Fibroblast of skin of left biceps (primary cell): ENCODE measurements at regions not wholly inside any gene's neighbourhood (a gene's known extent, or its start where the extent isn't known, plus 50 kb on each side); places are given as distances from the start of the nearest gene placed in this dataset.

Experiments
- DNase-seq, 2 experiments: peaks; one replicate each; pipeline ENCODE4 v3.0.0-alpha.2; 2013; ENCODE audit warnings: low read depth in 2 of 2

DNA sequence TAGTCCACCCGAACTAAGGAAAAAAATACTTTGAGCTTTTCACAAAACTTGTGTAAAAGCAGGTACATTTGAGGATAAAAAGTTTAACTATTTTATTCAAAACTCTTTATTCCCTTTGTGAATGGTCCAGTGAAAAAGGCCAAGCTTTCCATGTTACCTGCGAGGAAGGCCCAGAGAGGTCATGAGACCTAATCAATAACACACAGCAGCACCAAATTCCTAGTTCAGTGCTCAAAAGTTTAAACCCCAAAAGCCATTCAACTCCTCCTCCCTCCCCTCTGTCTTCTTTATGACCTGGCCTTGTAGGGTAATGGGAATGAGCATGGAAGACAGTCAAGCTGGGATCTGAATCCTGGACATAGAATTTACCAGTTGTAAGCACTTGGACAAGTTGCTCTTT lies 151.9 kb upstream of the FGGY start:
- no peak for DNase-seq

DNA sequence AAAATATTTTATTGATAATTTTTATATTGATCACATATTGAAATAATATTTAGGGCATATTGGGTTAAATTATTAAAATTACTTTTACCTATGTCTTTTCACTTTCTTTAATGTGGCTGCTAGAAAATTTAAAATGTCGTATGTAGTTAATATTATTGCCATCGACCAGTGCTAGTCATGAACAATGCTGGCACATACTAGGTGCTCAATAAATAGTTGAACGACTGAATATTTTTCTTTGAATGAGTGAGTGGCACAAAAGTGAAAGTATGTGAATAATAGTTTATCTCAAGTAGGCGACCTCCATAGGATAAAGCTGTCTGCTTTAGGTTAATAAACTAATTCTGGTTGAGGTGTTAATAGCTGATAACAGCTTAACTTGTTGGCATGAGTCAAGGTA lies 150.8 kb upstream of the FGGY start:
- no peak for DNase-seq

DNA sequence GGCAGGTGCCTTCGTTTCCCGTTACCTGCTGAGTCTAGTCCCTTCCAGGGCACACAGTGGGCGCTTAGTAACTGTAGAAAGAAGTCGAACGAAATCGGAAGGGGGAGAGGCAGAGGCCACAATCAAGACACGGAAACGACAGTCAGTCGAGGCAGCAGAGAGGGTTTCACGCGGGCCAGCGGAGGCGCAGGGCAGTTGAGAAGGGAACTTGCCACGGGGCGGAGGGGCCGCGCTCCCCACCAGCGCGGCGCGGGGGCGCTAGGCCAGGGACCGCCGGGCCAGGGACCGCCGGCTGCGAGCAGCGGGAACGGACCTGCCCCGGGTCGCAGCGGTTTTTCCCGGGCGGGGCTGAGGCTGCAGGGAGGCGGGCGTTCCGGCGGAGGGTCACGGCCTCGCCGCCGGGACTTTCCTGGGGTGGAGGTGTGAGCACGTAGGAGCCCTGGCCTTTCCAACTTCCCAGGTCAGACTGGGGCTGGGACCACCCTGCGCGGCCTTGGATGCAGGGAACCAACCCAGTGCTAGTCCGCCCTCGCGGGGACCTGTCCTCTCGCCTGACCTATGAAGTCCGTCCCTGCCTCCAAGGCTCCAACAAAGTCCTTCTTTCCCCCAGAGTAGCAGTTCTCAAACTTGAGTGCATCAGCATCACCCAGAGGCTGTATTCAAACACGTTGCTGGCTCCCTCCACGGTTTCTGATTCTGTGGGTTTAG lies 150.1 kb upstream of the FGGY start:
- DNase-seq, result no peak

DNA sequence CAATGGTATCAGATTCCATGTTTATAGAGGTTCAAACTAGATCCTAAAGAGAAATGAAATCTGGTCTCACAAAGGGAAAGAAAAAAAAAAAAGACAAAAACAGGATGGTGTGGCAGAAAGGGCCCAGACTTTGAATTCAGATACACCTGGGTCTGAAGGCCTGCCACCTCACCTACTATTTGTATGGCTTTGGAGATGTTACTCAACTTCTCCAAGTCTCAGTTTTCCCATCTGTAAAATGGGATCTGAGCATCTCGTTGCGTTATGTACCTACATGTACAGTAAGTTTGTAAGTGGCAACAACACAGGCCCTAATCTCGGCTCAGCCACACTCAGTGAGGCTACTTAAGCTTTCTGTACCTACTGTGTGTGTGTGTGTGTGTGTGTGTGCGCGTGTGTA lies 147.5 kb upstream of the FGGY start:
- no peak for DNase-seq

DNA sequence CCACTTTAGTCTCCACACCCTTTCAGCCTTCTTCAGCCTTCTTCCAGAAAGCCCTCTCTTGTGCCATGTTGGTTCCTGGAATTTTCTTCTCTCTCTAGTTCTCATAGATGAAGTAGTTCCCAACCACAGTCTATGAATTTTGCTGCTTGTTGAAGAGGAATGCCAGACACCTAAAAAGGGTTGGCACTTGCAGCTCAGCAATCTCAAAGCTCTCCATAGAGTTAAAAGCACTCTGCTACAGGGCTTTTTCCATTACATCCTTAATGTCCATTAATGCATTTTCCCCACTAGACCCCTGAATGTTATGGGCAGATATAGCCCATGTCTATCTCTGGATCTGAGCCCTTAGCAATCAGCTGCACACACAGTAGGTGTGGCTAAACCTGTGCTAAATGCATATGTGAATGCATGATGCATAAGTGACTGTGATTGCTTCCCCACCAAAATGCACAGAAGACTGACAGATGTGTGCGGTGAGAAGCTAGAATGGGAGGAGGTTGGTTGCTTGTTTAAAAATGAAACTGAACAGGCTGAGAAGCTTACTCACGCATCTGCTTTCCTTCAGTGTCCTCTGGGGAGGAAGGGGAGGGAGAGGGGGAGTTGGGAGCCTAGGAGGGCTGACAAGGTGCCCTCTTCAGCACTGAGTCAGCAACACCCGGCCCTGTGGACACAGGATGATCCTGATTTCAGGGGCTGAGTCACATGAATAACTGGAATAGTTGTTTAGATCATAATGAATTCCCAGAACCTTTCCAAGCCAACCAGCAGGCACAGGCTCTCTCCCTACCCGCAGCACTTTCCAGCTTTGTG lies 146.1 kb upstream of the FGGY start:
- peak; percentile 99 for DNase-seq

DNA sequence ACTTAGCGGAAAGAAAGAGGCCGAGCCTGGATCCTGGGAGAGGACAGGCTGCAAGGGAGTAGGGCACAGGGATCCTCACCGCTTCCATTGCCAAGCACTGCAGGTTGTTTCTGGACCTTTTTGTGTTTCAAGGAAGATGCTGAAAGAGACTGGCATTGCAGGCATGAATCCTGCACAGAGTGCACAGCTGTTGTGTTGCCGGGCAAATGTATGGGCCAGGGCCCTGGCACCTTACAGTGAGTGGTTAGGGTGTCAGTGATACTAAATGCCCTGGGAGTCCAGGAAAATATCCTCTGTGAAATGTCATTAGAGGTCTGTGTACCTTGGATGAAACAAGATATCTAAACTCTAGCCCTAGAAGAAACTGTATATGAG lies 145.5 kb upstream of the FGGY start:
- no peak for DNase-seq

DNA sequence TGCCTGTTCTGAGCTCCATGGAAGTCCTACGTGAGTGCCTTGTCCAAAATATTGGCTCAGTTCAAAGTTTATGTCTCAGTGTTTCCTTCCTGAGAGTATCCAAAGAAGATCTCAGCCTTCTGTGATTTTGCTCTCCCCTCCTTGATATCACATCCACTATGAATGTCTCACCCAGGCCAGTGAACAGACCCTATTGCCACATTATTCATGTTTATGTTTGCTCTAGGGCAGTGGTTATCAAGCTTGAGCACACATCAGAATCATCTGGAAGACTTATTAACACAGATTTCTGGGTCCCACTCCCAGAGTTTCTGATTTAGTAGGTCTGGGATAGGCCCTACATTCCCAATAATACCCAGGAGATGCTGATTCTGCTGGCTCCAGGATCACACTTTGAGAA lies 145.0 kb upstream of the FGGY start:
- no peak for DNase-seq

DNA sequence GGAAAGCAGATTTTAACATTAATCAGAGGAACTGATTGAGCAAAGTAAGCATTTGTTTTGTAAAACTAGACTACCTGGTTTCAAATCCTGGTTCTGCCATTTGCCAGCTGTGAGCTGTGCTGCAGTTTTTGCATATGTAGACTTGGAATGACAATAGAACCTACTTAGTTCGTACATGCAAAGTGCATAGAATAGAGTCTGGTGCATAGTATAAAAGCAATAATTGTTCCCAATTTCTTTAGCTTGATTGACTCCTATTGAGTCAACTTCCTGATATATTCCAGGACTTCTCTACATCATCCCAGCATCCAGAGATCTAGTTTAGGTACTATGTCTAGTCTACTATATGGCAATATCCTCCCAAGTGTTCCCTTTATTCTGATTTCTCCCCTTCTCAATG lies 144.4 kb upstream of the FGGY start:
- DNase-seq, result no peak

DNA sequence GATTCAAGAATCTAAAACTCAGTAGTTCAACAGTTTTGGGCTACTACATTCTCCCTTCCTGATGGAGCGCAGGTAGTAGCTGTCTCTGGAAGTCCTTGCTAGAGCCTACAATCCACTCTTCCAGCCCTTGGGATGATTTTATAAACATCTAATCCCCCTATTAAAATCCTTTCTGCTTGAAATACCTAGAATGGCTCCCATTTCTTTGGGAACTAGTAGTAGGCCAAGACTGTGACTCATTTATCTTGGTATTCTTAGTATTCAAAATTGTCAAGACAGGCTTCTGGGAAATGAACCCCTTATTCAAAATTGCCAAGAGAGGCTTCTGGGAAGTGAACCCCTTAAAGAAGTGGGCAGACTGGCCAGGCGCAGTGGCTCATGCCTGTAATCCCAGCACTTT lies 142.5 kb upstream of the FGGY start:
- no peak for DNase-seq

DNA sequence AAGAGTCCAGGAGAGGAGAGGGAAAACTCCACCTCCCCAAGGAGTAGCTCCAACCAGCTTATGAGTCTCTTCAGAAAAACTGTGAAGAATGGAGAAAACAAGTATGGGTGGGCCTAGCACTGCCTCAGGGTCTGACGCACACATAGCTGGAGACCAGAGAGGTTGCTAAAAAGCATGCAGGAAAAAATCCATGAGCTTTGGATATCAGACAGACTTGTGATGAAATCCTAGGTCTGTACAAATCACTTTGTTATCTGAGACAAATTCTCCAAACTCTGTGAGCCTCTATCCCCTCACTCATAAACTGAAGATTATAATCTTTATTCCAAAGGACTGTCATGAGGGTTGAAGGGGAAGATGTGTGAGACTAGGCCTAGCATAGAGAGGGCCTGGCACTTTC lies 141.5 kb upstream of the FGGY start:
- no peak for DNase-seq

DNA sequence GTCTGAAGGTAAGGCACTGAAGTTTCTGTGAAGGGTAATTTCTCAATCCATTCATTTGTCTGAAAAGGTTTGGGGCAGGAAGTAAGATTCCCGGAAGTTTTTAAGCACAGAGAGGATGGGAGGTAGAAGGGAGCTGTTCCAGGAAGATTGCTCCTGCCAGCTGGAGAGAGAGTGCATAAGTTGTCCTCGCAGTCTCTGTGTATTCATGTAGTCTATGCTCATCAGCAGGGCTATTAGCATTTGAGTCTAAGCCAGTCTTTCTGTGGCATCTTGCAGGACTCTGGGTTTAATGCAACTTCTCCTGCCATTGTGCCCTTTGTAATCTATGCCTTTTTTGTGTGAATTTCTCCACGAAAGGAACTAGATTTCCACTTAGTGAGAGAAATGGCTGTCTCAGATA lies 140.8 kb upstream of the FGGY start:
- no peak for DNase-seq

DNA sequence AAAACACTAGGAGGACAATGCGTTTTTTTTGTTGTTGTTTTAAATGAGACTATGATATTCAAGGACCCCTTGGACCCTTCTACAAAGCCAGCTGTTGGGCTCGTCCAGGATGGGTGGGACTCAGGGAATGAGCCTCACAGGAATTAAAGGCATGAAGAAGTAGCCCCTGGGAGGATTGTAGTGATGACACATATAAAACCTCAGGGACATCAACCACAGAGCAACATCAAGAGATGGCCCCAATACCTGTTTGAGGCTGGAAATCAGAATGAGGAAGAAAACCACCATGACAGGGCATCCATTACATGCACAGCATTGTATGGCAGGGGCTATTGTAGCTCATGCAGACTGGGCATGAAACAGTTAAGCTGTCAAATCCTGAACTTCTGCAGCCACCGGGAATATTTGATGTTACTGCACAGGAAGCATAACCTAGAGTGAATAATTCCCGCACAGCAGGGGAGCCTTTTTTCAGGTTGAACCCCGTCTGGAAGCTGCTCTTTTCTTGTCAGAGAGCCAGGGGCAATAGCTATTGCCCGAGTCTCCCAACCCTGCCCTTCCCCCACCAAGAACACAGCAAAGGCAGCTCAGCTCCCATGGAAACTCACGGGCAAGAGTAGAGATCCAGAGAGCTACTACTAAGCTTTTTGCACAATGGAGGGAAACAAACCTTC lies 140.2 kb upstream of the FGGY start:
- peak; percentile 71 for DNase-seq

DNA sequence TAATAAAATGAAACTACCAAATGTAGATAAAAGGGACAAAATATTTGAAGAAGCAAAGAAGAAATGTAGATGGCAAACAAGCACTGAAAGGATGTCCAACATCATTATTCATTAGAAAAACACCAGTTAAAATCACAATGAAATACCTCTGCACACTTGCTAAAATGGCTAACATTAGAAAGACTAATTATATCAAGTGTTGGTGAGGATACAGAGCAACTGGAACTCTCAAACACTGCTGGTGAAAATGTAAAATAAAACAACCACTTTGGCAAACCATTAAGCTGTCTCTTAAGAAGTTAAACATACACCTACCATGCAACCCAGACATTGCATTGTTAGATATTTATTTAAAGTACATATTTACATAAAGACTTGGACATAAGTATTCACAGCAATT lies 138.6 kb upstream of the FGGY start:
- DNase-seq, result no peak

DNA sequence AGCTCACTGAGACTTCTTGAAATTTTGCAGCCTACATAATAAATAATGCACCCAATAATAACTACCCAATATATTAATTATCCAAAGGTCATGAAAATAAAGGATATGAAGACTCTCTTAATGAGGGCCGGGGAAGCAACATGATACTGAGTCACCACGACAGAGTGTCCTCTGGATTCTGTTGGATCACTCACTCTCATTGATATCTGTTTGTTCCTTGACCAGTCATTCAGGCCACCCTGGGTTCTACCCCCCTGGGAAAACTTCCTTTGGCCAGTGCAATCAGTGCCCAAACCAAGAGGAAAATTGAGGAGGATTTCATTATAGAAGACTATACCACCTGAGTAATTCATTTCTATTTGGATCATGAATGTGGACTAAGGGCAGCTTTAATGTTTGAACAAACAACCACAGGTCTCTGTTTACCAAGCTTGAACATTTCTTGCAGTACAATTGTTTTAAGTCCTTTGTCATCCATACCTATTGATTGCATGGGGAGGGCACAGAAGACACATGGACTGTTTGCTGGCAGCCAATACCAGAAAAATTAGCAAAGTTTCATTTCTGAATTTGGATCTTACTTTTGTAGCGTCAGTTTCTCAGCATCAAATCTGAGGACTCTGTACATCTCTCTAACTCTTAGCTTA lies 137.2 kb upstream of the FGGY start:
- DNase-seq, result no peak

DNA sequence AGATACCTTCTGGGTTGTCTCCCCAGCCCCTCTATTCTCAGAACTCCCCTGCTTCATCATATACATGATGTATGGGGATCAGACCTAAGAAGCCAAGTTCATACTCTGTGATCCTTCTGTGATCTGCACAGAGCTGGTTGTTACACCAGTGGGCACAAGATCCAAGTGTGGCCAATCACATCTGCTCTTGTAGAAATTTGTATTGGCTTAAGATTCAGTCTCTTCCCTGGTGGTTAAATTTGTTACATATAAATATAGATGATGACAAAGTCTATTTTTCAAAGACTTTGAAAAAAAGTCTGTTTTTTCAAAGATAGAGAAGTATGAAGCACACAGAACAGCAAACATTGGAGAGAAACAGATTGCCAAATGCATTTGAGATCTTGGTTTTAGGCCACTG lies 135.8 kb upstream of the FGGY start:
- DNase-seq, result no peak

DNA sequence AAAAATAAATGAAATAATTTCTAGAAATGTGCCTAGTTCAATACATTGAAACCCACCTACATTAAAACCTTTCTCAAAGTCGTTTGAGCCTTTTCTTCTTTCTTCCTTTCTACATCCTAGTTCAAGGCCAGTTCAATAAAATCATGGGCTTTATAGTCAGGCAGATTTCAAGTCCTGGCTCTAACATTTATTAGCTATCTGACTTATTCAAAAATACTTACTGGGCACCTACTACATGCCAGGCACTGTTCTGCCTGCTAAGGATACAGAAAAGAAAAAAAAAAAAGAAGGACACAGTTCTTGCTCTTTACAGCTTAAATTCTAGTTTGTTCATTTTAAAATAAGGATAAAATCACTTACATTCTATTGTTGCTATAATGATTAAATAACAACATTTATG lies 134.2 kb upstream of the FGGY start:
- DNase-seq, result no peak

DNA sequence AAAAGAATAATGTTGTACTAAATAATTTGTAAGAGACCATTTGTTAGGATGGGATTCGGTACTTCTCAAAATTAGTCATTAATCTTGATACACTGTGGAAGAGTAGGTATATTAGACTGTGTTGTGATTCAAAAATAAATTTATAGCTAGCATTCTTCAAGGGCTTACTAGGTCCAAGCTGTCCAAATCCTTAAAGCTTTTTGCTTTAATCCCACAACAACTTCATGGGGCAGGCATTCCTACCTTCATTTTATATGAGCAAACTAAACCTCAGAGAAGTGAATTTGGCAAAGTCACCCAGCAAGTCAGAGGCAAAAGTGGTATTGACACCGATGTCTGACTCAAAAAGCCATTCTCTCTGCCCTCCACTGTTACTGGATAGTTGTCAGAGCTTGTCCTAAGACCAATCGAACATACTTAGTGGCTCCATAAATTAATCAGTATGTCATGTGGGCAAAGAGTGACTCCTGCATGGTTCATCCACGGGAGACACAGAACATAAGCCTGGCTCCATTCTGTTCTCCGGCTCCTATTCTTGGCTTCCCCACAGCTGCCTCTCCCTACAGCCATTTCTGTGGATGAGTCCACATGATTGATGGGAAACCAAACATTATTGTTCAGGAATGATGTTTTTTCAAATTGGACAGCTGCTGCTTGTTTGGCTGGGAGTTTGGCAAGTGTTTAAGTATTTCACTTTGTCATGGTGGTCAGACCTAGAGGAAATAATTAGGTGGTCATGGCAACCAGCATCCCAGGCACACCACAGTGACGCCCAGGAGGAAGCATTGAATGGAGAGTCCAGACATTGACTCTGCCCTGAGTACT lies 133.4 kb upstream of the FGGY start:
- peak; percentile 84 to 87 for DNase-seq

DNA sequence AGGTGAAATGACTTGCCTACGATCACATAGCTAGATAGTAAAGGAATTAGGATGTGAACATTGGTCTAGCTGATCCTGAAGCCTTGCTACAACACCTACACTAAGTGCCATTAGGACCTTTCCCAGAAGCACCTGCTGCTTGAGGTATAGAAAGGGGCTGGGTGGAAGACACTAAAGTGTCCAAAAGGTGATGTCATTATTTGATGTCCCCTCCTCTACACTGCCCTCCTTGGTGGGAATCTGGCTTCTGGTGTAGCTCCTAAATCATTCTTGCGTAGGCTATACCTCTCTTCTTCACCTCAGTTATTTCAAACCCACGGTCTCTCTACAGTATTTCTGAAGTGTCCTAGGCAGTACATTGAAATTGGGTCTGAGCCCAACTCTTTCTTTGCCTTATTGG lies 132.5 kb upstream of the FGGY start:
- DNase-seq, result no peak

DNA sequence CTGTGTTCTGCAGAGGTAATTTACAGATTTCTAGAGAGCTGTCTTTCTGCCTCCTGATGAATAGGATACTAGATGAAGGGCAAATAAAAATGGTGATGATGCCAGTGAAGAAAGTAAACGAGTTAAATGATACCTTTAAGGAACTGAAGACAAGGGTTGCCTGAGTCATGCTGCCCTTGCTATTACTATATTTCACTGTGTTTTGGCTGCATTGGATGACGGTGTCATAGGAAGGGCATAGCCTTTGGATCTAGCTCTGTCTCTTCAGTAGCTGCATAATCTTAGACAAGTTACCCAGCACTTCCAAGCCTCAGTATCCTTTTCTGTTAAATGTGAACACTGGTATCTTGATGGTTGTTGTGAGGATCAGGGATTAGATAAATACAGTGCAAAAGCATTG lies 131.5 kb upstream of the FGGY start:
- no peak for DNase-seq

DNA sequence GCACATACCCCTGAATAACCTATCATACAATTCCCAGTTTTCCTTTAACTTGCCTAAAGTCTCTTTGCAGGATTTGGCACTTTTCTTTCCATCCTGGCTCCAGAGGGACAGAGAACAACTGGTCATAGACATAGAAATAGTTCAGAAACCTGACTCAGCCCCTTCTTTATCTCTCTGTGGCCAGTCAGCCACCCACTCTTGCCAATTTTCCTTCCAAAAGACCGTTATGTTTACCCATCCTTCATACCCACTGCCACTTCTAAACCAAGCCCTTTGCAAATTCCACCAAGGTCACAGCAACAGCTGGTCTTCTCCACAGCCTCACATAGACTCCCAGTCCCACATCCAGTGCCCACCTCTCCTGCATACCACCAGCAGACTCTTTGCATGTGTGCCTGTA lies 127.2 kb upstream of the FGGY start:
- no peak for DNase-seq

DNA sequence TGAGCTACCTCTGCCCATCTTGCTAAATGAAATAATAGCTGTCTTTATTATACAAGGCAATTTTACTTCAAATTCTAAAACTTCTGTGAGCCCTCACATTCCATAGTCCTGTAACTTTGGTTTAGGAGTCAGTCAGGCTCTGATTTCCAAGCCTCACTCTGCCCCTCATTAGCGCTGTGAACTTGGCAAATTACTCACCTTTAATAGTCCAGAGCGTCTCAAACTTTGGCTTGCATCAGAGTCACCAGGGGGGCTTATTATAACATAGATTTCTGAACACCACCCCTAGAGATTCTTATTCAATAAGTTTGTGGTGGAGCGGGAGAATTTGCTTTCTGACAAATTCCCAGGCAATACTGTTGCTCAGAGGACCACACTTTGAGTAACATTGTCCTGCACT lies 126.2 kb upstream of the FGGY start:
- DNase-seq, result no peak

DNA sequence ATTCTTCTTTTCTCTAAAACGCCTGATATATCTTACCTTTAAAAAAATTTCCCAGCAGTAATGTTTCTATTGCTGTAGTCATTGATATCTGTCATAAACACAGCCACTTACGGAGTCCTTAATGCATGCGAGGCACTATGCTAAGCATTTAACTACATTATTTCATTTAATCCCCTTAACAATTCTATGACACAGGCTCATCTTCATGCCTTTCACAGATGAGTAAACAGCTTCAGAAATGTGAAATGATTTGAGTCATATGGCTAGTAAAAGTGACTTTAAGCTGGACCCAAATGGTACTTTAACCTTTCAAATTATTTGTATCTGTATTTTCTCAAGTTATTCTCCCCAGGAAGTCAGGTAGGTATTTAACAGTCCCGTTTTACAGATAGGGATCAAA lies 125.1 kb upstream of the FGGY start:
- no peak for DNase-seq
